Right ventricle myocardium inferior (tissue), 1 donor: ENCODE measurements at regions not wholly inside any gene's neighbourhood (a gene's known extent, or its start where the extent isn't known, plus 50 kb on each side); places are given as distances from the start of the nearest gene placed in this dataset.
A peak's percentile ranks its signal among the peaks of the same experiment; 100 is the strongest.

Experiments
- ATAC-seq: fragments of 200-7000 bp; cut with Tn5 transposase; one replicate; pipeline ENCODE4 v1.9.1; 2020; ENCODE audit warnings: mild to moderate bottlenecking, moderate library complexity
- DNase-seq: peaks from one replicate; pipeline ENCODE4 v3.0.0; 2021; ENCODE audit errors: missing footprints
- intact Hi-C: fragments of 100-400 bp; cut with DNase I; formaldehyde crosslinking; loops from one replicate; pipeline ENCODE4 v1.11.0; 2022
- donor health status: DM: no; HTN: yes; CAD: no; lungs with severe emphysema.

GRCh38 chr15:93474728-93475127 is 385.7 kb upstream of the RGMA start:
- intact Hi-C loops = no loop called here
- no peak for DNase-seq
- ATAC-seq = no peak

- ATAC-seq (no peak), DNase-seq (no peak)
- intact Hi-C loops = no loop called here
Observed at GRCh38 chr15:93469994-93470393, 381.0 kb upstream of the RGMA start.

- ATAC-seq (peak; percentile 97), DNase-seq (peak; percentile 84)
- intact Hi-C loops = no loop called here
Observed at GRCh38 chr15:93467337-93467736, 378.3 kb upstream of the RGMA start.

GRCh38 chr15:93466380-93466779 is 377.4 kb upstream of the RGMA start:
- DNase-seq = no peak
- no peak for ATAC-seq
- intact Hi-C loops = no loop called here

- no peak for DNase-seq
- intact Hi-C loops = no loop called here
- no peak for ATAC-seq
Observed at GRCh38 chr15:93462690-93463089, 373.7 kb upstream of the RGMA start.

GRCh38 chr15:93460717-93461116 is 371.7 kb upstream of the RGMA start:
- intact Hi-C loops = no loop called here
- DNase-seq (no peak), ATAC-seq (no peak)

GRCh38 chr15:93459396-93459795 is 370.4 kb upstream of the RGMA start:
- DNase-seq = no peak
- no peak for ATAC-seq
- intact Hi-C loops = no loop called here

GRCh38 chr15:93458597-93458996 is 369.6 kb upstream of the RGMA start:
- DNase-seq (no peak), ATAC-seq (peak; percentile 66)
- intact Hi-C loops = no loop called here

- intact Hi-C loops = no loop called here
- ATAC-seq (no peak), DNase-seq (no peak)
Observed at GRCh38 chr15:93454788-93455187, 365.8 kb upstream of the RGMA start.

- peak; percentile 24 for ATAC-seq
- intact Hi-C loops = no loop called here
- no peak for DNase-seq
Observed at GRCh38 chr15:93452537-93453211, 363.7 kb upstream of the RGMA start.

- ATAC-seq = no peak
Observed at GRCh38 chr15:93451822-93452221, 362.8 kb upstream of the RGMA start.

GRCh38 chr15:93451265-93451664 is 362.3 kb upstream of the RGMA start:
- ATAC-seq = no peak
- intact Hi-C loops = no loop called here
- no peak for DNase-seq

More at GRCh38 chr15:93451822-93452221, 362.8 kb upstream of the RGMA start:
- intact Hi-C loops = no loop called here
- no peak for DNase-seq

GRCh38 chr15:93449798-93450197 is 360.8 kb upstream of the RGMA start:
- intact Hi-C loops = no loop called here
- DNase-seq = no peak
- ATAC-seq = no peak

- ATAC-seq = no peak
- intact Hi-C loops = no loop called here
Observed at GRCh38 chr15:93438310-93438709, 349.3 kb upstream of the RGMA start.

GRCh38 chr15:93432474-93432873 is 343.5 kb upstream of the RGMA start:
- intact Hi-C loops = no loop called here
- DNase-seq (no peak), ATAC-seq (no peak)

More at GRCh38 chr15:93438310-93438709, 349.3 kb upstream of the RGMA start:
- no peak for DNase-seq

GRCh38 chr15:93428807-93429351 is 339.9 kb upstream of the RGMA start:
- ATAC-seq (no peak), DNase-seq (no peak)
- intact Hi-C loops = no loop called here

GRCh38 chr15:93428150-93428549 is 339.1 kb upstream of the RGMA start:
- DNase-seq (no peak), ATAC-seq (peak; percentile 39)
- intact Hi-C loops = no loop called here

- intact Hi-C loops = no loop called here
- ATAC-seq = no peak
Observed at GRCh38 chr15:93424131-93424530, 335.1 kb upstream of the RGMA start.

GRCh38 chr15:93422476-93422875 is 333.5 kb upstream of the RGMA start:
- intact Hi-C loops = no loop called here
- no peak for ATAC-seq
- no peak for DNase-seq

More at GRCh38 chr15:93424131-93424530, 335.1 kb upstream of the RGMA start:
- no peak for DNase-seq

GRCh38 chr15:93420477-93420876 is 331.5 kb upstream of the RGMA start:
- no peak for ATAC-seq
- intact Hi-C loops = no loop called here
- DNase-seq = no peak

- intact Hi-C loops = no loop called here
- ATAC-seq = no peak
- no peak for DNase-seq
Observed at GRCh38 chr15:93420050-93420452, 331.0 kb upstream of the RGMA start.
